Stomach (tissue), 8 donors: ENCODE measurements at regions not wholly inside any gene's neighbourhood (a gene's known extent, or its start where the extent isn't known, plus 50 kb on each side); places are given as distances from the start of the nearest gene placed in this dataset.

Experiments used
- DNase-seq, 2 donors: peaks; one replicate each; pipeline versions ENCODE4 v3.0.0 to v3.0.0-alpha.2; 2013 to 2019
- H3K27ac ChIP-seq, 5 donors: fragments of 200-600 bp in 4 of 5; sonication (generic) in 4 of 5; one replicate each; pipeline ENCODE4 v1.5.1; 2013 to 2019; ENCODE audit warnings: mild to moderate bottlenecking in 1 of 5, moderate library complexity in 1 of 5
- H3K27me3 ChIP-seq, 3 donors: fragments of 200-600 bp; sonication (generic); one replicate each; pipeline ENCODE4 v1.5.1; 2017 to 2019; ENCODE audit warnings: mixed run types in 1 of 3
- H3K36me3 ChIP-seq, 4 donors: fragments of 200-600 bp; sonication (generic); 1 replicate in 3 of 4; 2 replicates in 1 of 4; pipeline ENCODE4 v1.5.1; 2016 to 2019
- H3K4me1 ChIP-seq, 4 donors: fragments of 200-600 bp; sonication (generic); one replicate each; pipeline ENCODE4 v1.5.1; 2016 to 2019
- H3K4me3 ChIP-seq, 4 donors: fragments of 200-600 bp; sonication (generic) in 3 of 4; one replicate each; pipeline ENCODE4 v1.5.1; 2016 to 2019; ENCODE audit warnings: mild to moderate bottlenecking in 1 of 4
- H3K9me3 ChIP-seq, 4 donors: fragments of 200-600 bp; sonication (generic); one replicate each; pipeline ENCODE4 v1.5.1; 2016 to 2019
- EP300 ChIP-seq: sonication (generic); formaldehyde crosslinking; IDR thresholded peaks from one replicate; pipeline ENCODE4 v1.6.1; 2017; ENCODE audit warnings: antibody characterized with exemption
- POLR2A ChIP-seq, 4 donors: fragments of 450-650 bp; IDR thresholded peaks; one replicate each; pipeline ENCODE4 v1.6.1; 2016; ENCODE audit warnings: antibody characterized with exemption in 4 of 4, control low read depth in 2 of 4, mild to moderate bottlenecking in 1 of 4, moderate library complexity in 1 of 4
- POLR2AphosphoS5 ChIP-seq, 3 donors: sonication (generic); formaldehyde crosslinking; IDR thresholded peaks; one replicate each; pipeline ENCODE4 v1.6.1; 2016; ENCODE audit warnings: antibody characterized with exemption in 3 of 3
- WGBS, 5 donors: extraction: QIAGEN DNeasy Blood & Tissue Kit in 3 of 5; methylation state at CpG; one replicate each; pipeline versions ENCODE4 v1.1.5 to v1.1.7; 2013 to 2018; 5-methylcytosine and 5-hydroxymethylcytosine counted together
- intact Hi-C: fragments of 100-400 bp; cut with DNase I; formaldehyde crosslinking; loops from one replicate; pipeline ENCODE4 v1.15.1; 2023; ENCODE audit warnings: low total_unique reads
- small RNA-seq, 4 donors: library from RNA; depleted of rRNA; stranded (forward); fragments of <200 nt; gene quantifications; one replicate each; pipeline ENCODE3, GENCODE V24; 2016
- TF ChIP-seq, protein P1 (sequence below), 7 experiments: fragments of 450-650 bp in 4 of 7; fragments of 200-600 bp in 3 of 7; sonication (generic) in 3 of 7; IDR thresholded peaks; one replicate each; pipeline ENCODE4 v1.5.1; 2016 to 2019; ENCODE audit warnings: antibody characterized with exemption in 7 of 7, control low read depth in 2 of 7, mild to moderate bottlenecking in 1 of 7
- donor health status: healthy with polysubstance abuse.
- donor health status: Bipolar disorder and iron deficiency.
- donor health status: healthy.

DNA sequence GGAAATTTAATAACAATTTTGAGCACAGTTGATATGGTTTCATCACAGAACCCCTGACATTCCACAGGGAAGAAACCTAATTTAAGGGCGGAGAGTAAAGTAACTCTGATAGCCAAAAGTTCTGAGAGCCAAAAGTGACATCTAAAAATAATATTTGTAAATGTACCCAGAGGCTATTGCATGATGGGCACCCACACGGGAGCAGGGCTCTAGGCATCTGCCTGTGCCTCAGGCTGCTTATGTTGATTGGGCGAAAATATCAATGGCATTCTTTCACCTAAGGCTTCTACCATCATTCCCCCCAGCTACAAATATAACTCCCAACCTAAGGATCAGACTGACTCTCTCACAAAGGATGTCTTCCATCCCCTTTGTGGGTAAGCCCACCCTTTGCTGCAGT lies 54.1 kb upstream of the PTPRM start:
- Histone ChIP-seq H3K4me3 (no peak overlapping the region), H3K36me3 (no peaks in the 10 kb centered on the region), H3K9me3 (no peaks in the 10 kb centered on the region), H3K4me1 (peaks cover 0 to 8% (median 0%) of the 10 kb centered on the region in 4 donors), H3K27ac (no peak overlapping the region), H3K27me3 (no peaks in the 10 kb centered on the region)
- intact Hi-C loops, result no loop called here
- WGBS, 5 donors, result 54 to 68% (median 67%) methylated on average over 3 of the region's 3 CpGs
- TF ChIP-seq, protein P1, sequence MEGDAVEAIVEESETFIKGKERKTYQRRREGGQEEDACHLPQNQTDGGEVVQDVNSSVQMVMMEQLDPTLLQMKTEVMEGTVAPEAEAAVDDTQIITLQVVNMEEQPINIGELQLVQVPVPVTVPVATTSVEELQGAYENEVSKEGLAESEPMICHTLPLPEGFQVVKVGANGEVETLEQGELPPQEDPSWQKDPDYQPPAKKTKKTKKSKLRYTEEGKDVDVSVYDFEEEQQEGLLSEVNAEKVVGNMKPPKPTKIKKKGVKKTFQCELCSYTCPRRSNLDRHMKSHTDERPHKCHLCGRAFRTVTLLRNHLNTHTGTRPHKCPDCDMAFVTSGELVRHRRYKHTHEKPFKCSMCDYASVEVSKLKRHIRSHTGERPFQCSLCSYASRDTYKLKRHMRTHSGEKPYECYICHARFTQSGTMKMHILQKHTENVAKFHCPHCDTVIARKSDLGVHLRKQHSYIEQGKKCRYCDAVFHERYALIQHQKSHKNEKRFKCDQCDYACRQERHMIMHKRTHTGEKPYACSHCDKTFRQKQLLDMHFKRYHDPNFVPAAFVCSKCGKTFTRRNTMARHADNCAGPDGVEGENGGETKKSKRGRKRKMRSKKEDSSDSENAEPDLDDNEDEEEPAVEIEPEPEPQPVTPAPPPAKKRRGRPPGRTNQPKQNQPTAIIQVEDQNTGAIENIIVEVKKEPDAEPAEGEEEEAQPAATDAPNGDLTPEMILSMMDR (IDR thresholded peaks at IDR 0.05), result no peak
- TF ChIP-seq POLR2AphosphoS5 (IDR thresholded peaks at IDR 0.05) (no peak), POLR2A (IDR thresholded peaks at IDR 0.05) (no peak), EP300 (no peak)
- no peak for DNase-seq

DNA sequence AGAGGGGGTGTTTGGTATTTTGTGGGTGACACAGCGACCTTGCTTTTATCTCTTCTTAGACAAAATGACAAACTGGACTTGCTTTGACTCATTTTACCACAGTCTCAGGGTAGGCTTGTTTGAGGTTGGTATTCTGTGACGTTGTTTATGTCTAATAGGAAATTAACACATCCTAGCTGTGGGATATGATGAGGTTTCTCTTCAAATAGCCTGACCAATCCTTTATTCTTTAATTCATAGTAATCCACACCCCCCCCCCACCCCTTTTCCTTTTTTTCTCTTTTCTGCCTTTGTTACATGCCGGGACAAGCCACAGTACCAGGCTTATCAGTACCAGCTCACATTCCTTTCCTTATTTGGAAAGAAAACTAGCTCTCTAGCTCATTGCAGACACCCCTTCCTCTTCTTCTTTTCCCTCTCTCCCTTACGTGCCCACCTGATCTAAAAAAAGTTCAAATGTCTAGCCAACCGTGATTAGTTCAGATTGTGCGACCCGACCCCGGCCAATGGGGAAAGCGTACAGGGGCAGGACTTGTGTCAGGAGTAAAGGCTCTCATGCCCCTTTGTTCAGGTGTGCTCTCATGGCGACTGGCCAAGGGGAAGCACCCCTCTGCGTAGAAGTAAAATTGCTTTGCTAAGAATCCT lies 52.2 kb upstream of the PTPRM start:
- Histone ChIP-seq H3K4me1 (peaks cover 0 to 8% (median 0%) of the 10 kb centered on the region in 4 donors), H3K36me3 (no peaks in the 10 kb centered on the region), H3K27me3 (no peaks in the 10 kb centered on the region), H3K4me3 (no peak overlapping the region), H3K9me3 (no peaks in the 10 kb centered on the region), H3K27ac (no peak overlapping the region)
- intact Hi-C loops, result no loop called here
- 31 to 57% (median 46%) methylated on average over 11 of the region's 11 CpGs for WGBS, 5 donors
- no peak for TF ChIP-seq POLR2AphosphoS5 (IDR thresholded peaks at IDR 0.05)
- TF ChIP-seq EP300, result no peak
- TF ChIP-seq, protein P1 (IDR thresholded peaks at IDR 0.05), result no peak
- no peak for TF ChIP-seq POLR2A (IDR thresholded peaks at IDR 0.05)
- DNase-seq, result peak in 1 of 2 donors; percentile 8

DNA sequence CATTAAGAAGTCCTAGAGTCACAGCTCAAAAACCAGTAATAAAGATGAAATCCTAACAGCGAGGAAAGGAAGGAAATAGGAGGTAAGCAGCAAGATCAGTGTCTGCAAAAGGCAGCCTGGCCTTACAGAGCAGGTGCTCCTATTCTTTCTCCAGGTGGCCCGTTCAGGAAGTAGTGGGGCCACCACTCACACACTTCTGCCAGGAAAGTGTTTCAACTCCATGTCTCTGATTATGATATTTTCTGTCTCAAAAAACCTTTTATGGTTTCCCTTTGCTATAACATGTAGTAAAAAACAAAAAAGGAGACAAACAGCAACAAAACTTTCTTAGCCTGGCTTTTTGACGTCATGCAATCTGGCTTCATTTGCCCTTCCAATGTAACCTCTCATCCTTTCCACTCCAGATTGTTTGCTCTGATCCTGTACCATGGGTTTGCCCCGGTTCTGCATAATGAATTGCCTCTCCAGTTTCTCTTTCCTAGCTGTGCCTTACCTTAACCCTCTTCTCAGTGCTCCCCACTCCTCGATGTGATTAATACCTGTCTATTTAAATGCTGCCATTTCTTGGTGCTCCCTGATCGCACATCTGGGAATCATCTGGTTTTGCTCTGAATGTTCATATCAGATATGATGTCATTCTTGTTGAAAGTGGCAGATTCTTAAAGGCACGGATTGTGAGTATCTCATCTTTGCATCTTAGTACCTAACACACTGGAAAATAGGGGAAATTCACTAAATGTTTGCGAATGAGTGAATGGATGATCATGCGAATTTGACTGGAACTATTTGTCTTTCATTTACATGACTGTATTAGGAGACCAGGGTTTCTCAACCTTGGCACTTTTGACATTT lies 50.6 kb upstream of the PTPRM start:
- Histone ChIP-seq H3K27ac (no peak overlapping the region), H3K27me3 (no peaks in the 10 kb centered on the region), H3K4me3 (no peak overlapping the region), H3K4me1 (peaks cover 0 to 8% (median 0%) of the 10 kb centered on the region in 4 donors), H3K9me3 (no peaks in the 10 kb centered on the region), H3K36me3 (no peaks in the 10 kb centered on the region)
- WGBS, 5 donors, result 64 to 79% (median 74%) methylated on average over 9 of the region's 9 CpGs
- TF ChIP-seq, protein P1 (IDR thresholded peaks at IDR 0.05), result no peak
- no peak for TF ChIP-seq POLR2AphosphoS5 (IDR thresholded peaks at IDR 0.05)
- intact Hi-C loops, result no loop called here
- DNase-seq, result no peak

Small RNA genes lying in the stretch of these regions (small RNA-seq; reads per million reads assigned to genes)
- 0 reads per million in 4 donors for gene RF00554
